Right ventricle myocardium superior (tissue), 1 donor: ENCODE measurements at regions not wholly inside any gene's neighbourhood (a gene's known extent, or its start where the extent isn't known, plus 50 kb on each side); places are given as distances from the start of the nearest gene placed in this dataset.

Experiments
- ATAC-seq: fragments of 200-7000 bp; cut with Tn5 transposase; one replicate; pipeline ENCODE4 v1.9.1; 2020; ENCODE audit warnings: mild to moderate bottlenecking; ENCODE audit not compliant: poor library complexity
- DNase-seq: peaks from one replicate; pipeline ENCODE4 v3.0.0-alpha.2; 2020
- intact Hi-C: fragments of 100-400 bp; cut with DNase I; formaldehyde crosslinking; loops from one replicate; pipeline ENCODE4 v1.11.2; 2022
- donor health status: DM: no; HTN: yes; CAD: no; lungs with severe emphysema.

- intact Hi-C loops: no loop called here
- DNase-seq (no peak), ATAC-seq (no peak)
Observed at GRCh38 chr2:425947-426346, 138.1 kb upstream of the ALKAL2 start.

GRCh38 chr2:425243-425642 lies 137.4 kb upstream of the ALKAL2 start:
- intact Hi-C loops: no loop called here
- DNase-seq (no peak), ATAC-seq (no peak)

GRCh38 chr2:424306-425171 lies 136.6 kb upstream of the ALKAL2 start:
- intact Hi-C loops: no loop called here
- ATAC-seq (no peak), DNase-seq (no peak)

GRCh38 chr2:423479-423878 lies 135.6 kb upstream of the ALKAL2 start:
- intact Hi-C loops: no loop called here
- ATAC-seq: no peak
- DNase-seq: no peak

GRCh38 chr2:422676-423435 lies 135.0 kb upstream of the ALKAL2 start:
- ATAC-seq: no peak
- intact Hi-C loops: no loop called here
- DNase-seq: no peak

GRCh38 chr2:421406-421805 lies 133.5 kb upstream of the ALKAL2 start:
- ATAC-seq: no peak
- intact Hi-C loops: no loop called here
- no peak for DNase-seq

GRCh38 chr2:419687-420317 lies 131.9 kb upstream of the ALKAL2 start:
- DNase-seq (no peak), ATAC-seq (no peak)
- intact Hi-C loops: no loop called here

GRCh38 chr2:417662-418061 lies 129.8 kb upstream of the ALKAL2 start:
- no peak for DNase-seq
- ATAC-seq: no peak
- intact Hi-C loops: no loop called here

GRCh38 chr2:417006-417405 lies 129.1 kb upstream of the ALKAL2 start:
- intact Hi-C loops: no loop called here
- DNase-seq (no peak), ATAC-seq (no peak)

GRCh38 chr2:415986-416610 lies 128.2 kb upstream of the ALKAL2 start:
- ATAC-seq: no peak
- intact Hi-C loops: no loop called here
- DNase-seq: no peak

GRCh38 chr2:409523-409922 lies 121.6 kb upstream of the ALKAL2 start:
- ATAC-seq: no peak
- no peak for DNase-seq
- intact Hi-C loops: no loop called here

GRCh38 chr2:407630-408029 lies 119.7 kb upstream of the ALKAL2 start:
- intact Hi-C loops: no loop called here
- ATAC-seq: no peak
- no peak for DNase-seq

- no peak for ATAC-seq
- intact Hi-C loops: no loop called here
- no peak for DNase-seq
Observed at GRCh38 chr2:406876-407275, 119.0 kb upstream of the ALKAL2 start.

- intact Hi-C loops: no loop called here
- ATAC-seq (no peak), DNase-seq (no peak)
Observed at GRCh38 chr2:406231-406630, 118.3 kb upstream of the ALKAL2 start.

- intact Hi-C loops: no loop called here
- ATAC-seq (no peak), DNase-seq (no peak)
Observed at GRCh38 chr2:404581-404980, 116.7 kb upstream of the ALKAL2 start.

- intact Hi-C loops: no loop called here
- DNase-seq (no peak), ATAC-seq (no peak)
Observed at GRCh38 chr2:403682-404081, 115.8 kb upstream of the ALKAL2 start.

- intact Hi-C loops: no loop called here
- DNase-seq (no peak), ATAC-seq (no peak)
Observed at GRCh38 chr2:402721-403120, 114.8 kb upstream of the ALKAL2 start.

GRCh38 chr2:402206-402605 lies 114.3 kb upstream of the ALKAL2 start:
- intact Hi-C loops: no loop called here
- DNase-seq: no peak
- no peak for ATAC-seq

- no peak for ATAC-seq
- intact Hi-C loops: no loop called here
- DNase-seq: no peak
Observed at GRCh38 chr2:401019-401679, 113.3 kb upstream of the ALKAL2 start.
